ENCODE measurements at regions not wholly inside any gene's neighbourhood (a gene's known extent, or its start where the extent isn't known, plus 50 kb on each side); places are given as distances from the start of the nearest gene placed in this dataset.
"Not testable (repeated sequence)": the region's sequence is repeated elsewhere in the genome, so short reads cannot be mapped to it uniquely, and the experiment has no call there.

DNA sequence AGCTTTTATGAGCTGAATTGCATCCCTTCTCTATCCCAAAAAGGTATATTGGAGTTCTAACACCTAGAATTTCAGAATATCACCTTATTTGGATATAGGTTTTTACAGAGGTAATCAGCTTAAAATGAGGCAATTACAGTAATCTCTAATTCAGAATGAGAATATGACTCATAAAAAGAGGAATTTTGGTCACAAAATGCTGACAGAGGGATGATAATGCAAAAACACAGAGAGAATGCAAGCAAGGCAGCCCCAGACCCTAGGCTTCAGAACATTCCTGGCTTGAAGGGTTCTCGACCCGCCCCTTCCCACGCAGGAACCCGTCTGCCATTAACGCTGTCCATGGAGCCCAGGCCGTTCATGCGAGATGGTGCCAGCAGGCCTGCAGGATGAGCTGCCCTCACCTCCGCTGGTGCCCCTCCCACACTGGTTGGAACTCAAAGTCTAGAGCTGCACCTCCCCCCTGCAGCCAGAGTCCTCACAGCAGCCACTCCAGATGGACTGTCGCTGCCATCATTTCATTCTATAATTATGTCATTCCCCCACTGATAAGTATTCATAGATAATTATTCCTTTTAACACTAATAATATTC lies 1173.4 kb upstream of the ACO1 start (continued):
- no peak for TF ChIP-seq MEF2B (IDR thresholded peaks at IDR 0.05; ENCODE audit: partially characterized antibody, poor library complexity, severe bottlenecking)
- TF ChIP-seq, protein P1, sequence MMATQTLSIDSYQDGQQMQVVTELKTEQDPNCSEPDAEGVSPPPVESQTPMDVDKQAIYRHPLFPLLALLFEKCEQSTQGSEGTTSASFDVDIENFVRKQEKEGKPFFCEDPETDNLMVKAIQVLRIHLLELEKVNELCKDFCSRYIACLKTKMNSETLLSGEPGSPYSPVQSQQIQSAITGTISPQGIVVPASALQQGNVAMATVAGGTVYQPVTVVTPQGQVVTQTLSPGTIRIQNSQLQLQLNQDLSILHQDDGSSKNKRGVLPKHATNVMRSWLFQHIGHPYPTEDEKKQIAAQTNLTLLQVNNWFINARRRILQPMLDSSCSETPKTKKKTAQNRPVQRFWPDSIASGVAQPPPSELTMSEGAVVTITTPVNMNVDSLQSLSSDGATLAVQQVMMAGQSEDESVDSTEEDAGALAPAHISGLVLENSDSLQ (IDR thresholded peaks at IDR 0.05), result no peak
- peak; percentile 56; the same call in 1 of the 2 replicates for TF ChIP-seq IRF4 (IDR thresholded peaks at IDR 0.05; ENCODE audit: low read depth, low read length)
- no peak for TF ChIP-seq POU2F2 (IDR thresholded peaks at IDR 0.05; ENCODE audit: borderline replicate concordance, low read depth, low read length)
- peak; percentile 92 for TF ChIP-seq JUNB (IDR thresholded peaks at IDR 0.05)
- TF ChIP-seq SRF (IDR thresholded peaks at IDR 0.05; ENCODE audit: low read depth in 2 of 2, low read length in 2 of 2), result 0 out of 4 replicates have a peak, but pooled peaks of 1 of the 2 experiments have one; percentile 18

DNA sequence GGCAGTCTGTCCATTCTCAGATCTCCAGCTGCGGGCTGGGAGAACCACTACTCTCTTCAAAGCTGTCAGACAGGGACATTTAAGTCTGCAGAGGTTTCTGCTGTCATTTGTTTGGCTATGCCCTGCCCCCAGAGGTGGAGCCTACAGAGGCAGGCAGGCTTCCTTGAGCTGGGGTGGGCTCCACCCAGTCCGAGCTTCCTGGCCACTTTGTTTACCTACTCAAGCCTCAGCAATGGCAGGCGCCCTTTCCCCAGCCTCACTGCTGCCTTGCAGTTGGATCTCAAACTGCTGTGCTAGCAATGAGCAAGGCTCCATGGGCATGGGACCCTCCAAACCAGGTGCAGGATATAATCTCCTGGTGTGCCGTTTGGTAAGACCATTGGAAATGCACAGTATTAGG lies 1154.5 kb upstream of the ACO1 start:
- H3K27ac ChIP-seq (ENCODE audit: control insufficient read depth, insufficient read depth); H3K4me1 ChIP-seq (ENCODE audit: control insufficient read depth, insufficient read depth, low read length); H4K20me1 ChIP-seq (ENCODE audit: control insufficient read depth, insufficient read depth); intact Hi-C loops (cut with micrococcal nuclease; ENCODE audit: unreplicated experiment); H3K36me3 ChIP-seq (ENCODE audit: control insufficient read depth in 2 of 2, insufficient read depth in 2 of 2, low read length in 1 of 2); POLR2A ChIA-PET; H3K4me2 ChIP-seq (ENCODE audit: control insufficient read depth, insufficient read depth); RAD21 ChIA-PET (ENCODE audit: unreplicated experiment); H3K4me3 ChIP-seq; H3K27me3 ChIP-seq (replicated peaks in 1 of 2; ENCODE audit: control insufficient read depth in 2 of 2, insufficient read depth in 2 of 2, low read length in 1 of 2); DNase-seq (ENCODE audit: low read depth, low spot score); SMC1A ChIA-PET (ENCODE audit: uncharacterized antibody, unreplicated experiment); BruUV-seq (replicated peaks); in situ Hi-C loops (cut with MboI); H3K79me2 ChIP-seq (ENCODE audit: control insufficient read depth, insufficient read depth, low read length); CTCF ChIA-PET; FAIRE-seq; H3K9ac ChIP-seq (ENCODE audit: control insufficient read depth, insufficient read depth, low read length); H2AFZ ChIP-seq (ENCODE audit: control insufficient read depth, low read depth, low read length); ATAC-seq; H3K9me3 ChIP-seq (replicated peaks; ENCODE audit: control insufficient read depth, insufficient read depth, low read length): not testable (repeated sequence)
- WGBS (ENCODE audit: insufficient coverage, insufficient replicate concordance, low lambda C conversion rate, missing lambda C conversion rate), result 37% methylated on average over 4 of the region's 4 CpGs
